ENCODE measurements at regions not wholly inside any gene's neighbourhood (a gene's known extent, or its start where the extent isn't known, plus 50 kb on each side); places are given as distances from the start of the nearest gene placed in this dataset.

- intact Hi-C loops (cut with DNase I; ENCODE audit: low total_unique reads): loop anchor here (10.0 kb wide), 1 partner anchor 261 kb away; no protein-coding TSS in a partner anchor
- Histone ChIP-seq H3K27ac (no peak overlapping the region), H3K9me3 (peaks cover 0 to 3% (median 0%) of the 10 kb centered on the region in 4 donors), H3K4me3 (no peak overlapping the region), H3K4me1 (peaks cover 0 to 21% (median 11%) of the 10 kb centered on the region in 4 donors), H3K27me3 (no peaks in the 10 kb centered on the region), H3K36me3 (no peaks in the 10 kb centered on the region)
- no peak for TF ChIP-seq POLR2AphosphoS5 (IDR thresholded peaks at IDR 0.05)
- TF ChIP-seq, protein P1, sequence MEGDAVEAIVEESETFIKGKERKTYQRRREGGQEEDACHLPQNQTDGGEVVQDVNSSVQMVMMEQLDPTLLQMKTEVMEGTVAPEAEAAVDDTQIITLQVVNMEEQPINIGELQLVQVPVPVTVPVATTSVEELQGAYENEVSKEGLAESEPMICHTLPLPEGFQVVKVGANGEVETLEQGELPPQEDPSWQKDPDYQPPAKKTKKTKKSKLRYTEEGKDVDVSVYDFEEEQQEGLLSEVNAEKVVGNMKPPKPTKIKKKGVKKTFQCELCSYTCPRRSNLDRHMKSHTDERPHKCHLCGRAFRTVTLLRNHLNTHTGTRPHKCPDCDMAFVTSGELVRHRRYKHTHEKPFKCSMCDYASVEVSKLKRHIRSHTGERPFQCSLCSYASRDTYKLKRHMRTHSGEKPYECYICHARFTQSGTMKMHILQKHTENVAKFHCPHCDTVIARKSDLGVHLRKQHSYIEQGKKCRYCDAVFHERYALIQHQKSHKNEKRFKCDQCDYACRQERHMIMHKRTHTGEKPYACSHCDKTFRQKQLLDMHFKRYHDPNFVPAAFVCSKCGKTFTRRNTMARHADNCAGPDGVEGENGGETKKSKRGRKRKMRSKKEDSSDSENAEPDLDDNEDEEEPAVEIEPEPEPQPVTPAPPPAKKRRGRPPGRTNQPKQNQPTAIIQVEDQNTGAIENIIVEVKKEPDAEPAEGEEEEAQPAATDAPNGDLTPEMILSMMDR (IDR thresholded peaks at IDR 0.05): no peak
- TF ChIP-seq POLR2A (IDR thresholded peaks at IDR 0.05): no peak
- no peak for TF ChIP-seq EP300 (IDR thresholded peaks at IDR 0.05)
- 79 to 89% (median 84%) methylated on average over 3 of the region's 3 CpGs for WGBS, 5 donors
- DNase-seq: no peak
These were observed 190.9 kb downstream of the TFCP2L1 start for GRCh38 chr2:121094101-121094500.

GRCh38 chr2:121094845-121095244, 190.2 kb downstream of the TFCP2L1 start:
- DNase-seq: no peak
- no peaks in the 10 kb centered on the region for H3K27me3 ChIP-seq
- H3K4me1 ChIP-seq: peaks cover 0 to 28% (median 10%) of the 10 kb centered on the region in 4 donors
- intact Hi-C loops (cut with DNase I; ENCODE audit: low total_unique reads): loop anchor here (10.0 kb wide), 1 partner anchor 260 kb away; no protein-coding TSS in a partner anchor
- no peak for TF ChIP-seq POLR2AphosphoS5 (IDR thresholded peaks at IDR 0.05)
- TF ChIP-seq POLR2A (IDR thresholded peaks at IDR 0.05): no peak
- TF ChIP-seq, protein P1 (IDR thresholded peaks at IDR 0.05): no peak
- TF ChIP-seq EP300 (IDR thresholded peaks at IDR 0.05): no peak
- H3K9me3 ChIP-seq: peaks cover 0 to 3% (median 0%) of the 10 kb centered on the region in 4 donors
- no peaks in the 10 kb centered on the region for H3K36me3 ChIP-seq
- WGBS, 5 donors: 81 to 95% (median 89%) methylated on average over 3 of the region's 3 CpGs
- no peak overlapping the region for H3K4me3 ChIP-seq
- H3K27ac ChIP-seq: no peak overlapping the region

GRCh38 chr2:121095257-121096080, 189.5 kb downstream of the TFCP2L1 start:
- no peaks in the 10 kb centered on the region for H3K36me3 ChIP-seq
- intact Hi-C loops (cut with DNase I; ENCODE audit: low total_unique reads): loop anchor here (10.0 kb wide), 1 partner anchor 259 kb away; no protein-coding TSS in a partner anchor
- 28 to 35% (median 33%) methylated on average over 16 to 19 of the region's 19 CpGs for WGBS, 5 donors
- peaks cover 0 to 30% (median 10%) of the 10 kb centered on the region in 4 donors for H3K4me1 ChIP-seq
- H3K9me3 ChIP-seq: peaks cover 0 to 3% (median 0%) of the 10 kb centered on the region in 4 donors
- H3K27ac ChIP-seq: no peak overlapping the region
- peaks cover 0 to under 1% (median 0%) of the 10 kb centered on the region in 3 donors for H3K27me3 ChIP-seq
- H3K4me3 ChIP-seq: no peak overlapping the region
- TF ChIP-seq EP300 (IDR thresholded peaks at IDR 0.05): no peak
- TF ChIP-seq, protein P1 (IDR thresholded peaks at IDR 0.05): peak in 5 of 7 experiments; percentile 70 to 93 (median 75)
- no peak for TF ChIP-seq POLR2AphosphoS5 (IDR thresholded peaks at IDR 0.05)
- no peak for TF ChIP-seq POLR2A (IDR thresholded peaks at IDR 0.05)
- DNase-seq: peak; percentile 83 to 87

DNA sequence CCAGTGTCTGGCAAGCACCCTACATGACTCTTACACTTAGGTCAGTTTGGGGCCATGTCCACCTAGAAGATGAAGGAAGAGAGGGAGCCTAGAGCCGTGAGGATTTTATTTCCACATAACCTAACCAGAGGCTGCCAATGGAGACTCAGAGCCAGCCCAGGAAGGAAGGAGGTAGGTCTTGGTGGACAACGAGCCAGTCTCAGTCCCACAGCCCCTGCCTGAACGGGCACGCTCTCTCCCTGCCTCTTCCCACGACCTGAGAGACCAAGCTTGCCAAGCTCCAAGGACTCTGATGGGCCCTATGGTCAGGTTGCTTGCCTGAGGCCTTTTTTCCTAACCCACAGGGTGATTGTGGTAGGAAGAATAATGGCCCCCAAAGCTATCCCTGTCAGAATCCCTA, 188.4 kb downstream of the TFCP2L1 start:
- peaks cover 0 to 24% (median 6%) of the 10 kb centered on the region in 4 donors for H3K4me1 ChIP-seq
- DNase-seq: no peak
- H3K36me3 ChIP-seq: no peaks in the 10 kb centered on the region
- TF ChIP-seq EP300 (IDR thresholded peaks at IDR 0.05) (no peak), POLR2AphosphoS5 (IDR thresholded peaks at IDR 0.05) (no peak), POLR2A (IDR thresholded peaks at IDR 0.05) (no peak)
- TF ChIP-seq, protein P1 (IDR thresholded peaks at IDR 0.05): no peak
- WGBS, 5 donors: 66 to 90% (median 81%) methylated on average over 4 to 5 of the region's 5 CpGs
- intact Hi-C loops (cut with DNase I; ENCODE audit: low total_unique reads): loop anchor here (10.0 kb wide), 1 partner anchor 258 kb away; no protein-coding TSS in a partner anchor
- H3K27ac ChIP-seq: no peak overlapping the region
- peaks cover 0 to 6% (median 0%) of the 10 kb centered on the region in 3 donors for H3K27me3 ChIP-seq
- peaks cover 0 to 3% (median 0%) of the 10 kb centered on the region in 4 donors for H3K9me3 ChIP-seq
- no peak overlapping the region for H3K4me3 ChIP-seq

Data from stomach (tissue), 8 donors.